Neuronal stem cell (in vitro differentiated cells): ENCODE measurements at regions not wholly inside any gene's neighbourhood (a gene's known extent, or its start where the extent isn't known, plus 50 kb on each side); places are given as distances from the start of the nearest gene placed in this dataset.

Experiments
- DNase-seq: peaks from one replicate; pipeline ENCODE4 v3.0.0-alpha.2; 2013; ENCODE audit warnings: low spot score
- H2AFZ ChIP-seq: one replicate; pipeline ENCODE4 v1.6.1; 2013; ENCODE audit warnings: mild to moderate bottlenecking, low read length, inconsistent platforms
- H2AK5ac ChIP-seq: 2 replicates; pipeline ENCODE4 v1.6.1; 2013; ENCODE audit warnings: low read depth, mild to moderate bottlenecking, inconsistent platforms, low read length, moderate library complexity, mixed read lengths
- H2BK120ac ChIP-seq: 2 replicates; pipeline ENCODE4 v1.6.1; 2013; ENCODE audit warnings: low read depth, mild to moderate bottlenecking, inconsistent platforms, low read length, moderate library complexity, mixed read lengths
- H2BK12ac ChIP-seq: one replicate; pipeline ENCODE4 v1.6.1; 2013; ENCODE audit warnings: low read length, inconsistent platforms
- H2BK15ac ChIP-seq: 2 replicates; pipeline ENCODE4 v1.6.1; 2013; ENCODE audit warnings: mild to moderate bottlenecking, low read length, inconsistent platforms, mixed read lengths
- H2BK5ac ChIP-seq: one replicate; pipeline ENCODE4 v1.6.1; 2013; ENCODE audit warnings: inconsistent platforms, mild to moderate bottlenecking, low read length, moderate library complexity
- H3K14ac ChIP-seq: one replicate; pipeline ENCODE4 v1.6.1; 2013; ENCODE audit warnings: low read length, inconsistent platforms
- H3K18ac ChIP-seq: 2 replicates; pipeline ENCODE4 v1.6.1; 2013; ENCODE audit warnings: low read length, inconsistent platforms
- H3K23ac ChIP-seq: 2 replicates; pipeline ENCODE4 v1.6.1; 2013; ENCODE audit warnings: low read depth, mild to moderate bottlenecking, mixed read lengths, low read length, inconsistent platforms; ENCODE audit not compliant: poor library complexity
- H3K27ac ChIP-seq: replicated peaks from 3 replicates; pipeline ENCODE4 v1.5.1; 2013; ENCODE audit warnings: low read length, inconsistent platforms
- H3K27me3 ChIP-seq, 3 experiments: 2 replicates each; pipeline ENCODE4 v1.6.1; 2013; ENCODE audit warnings: low read length in 3 of 3, mild to moderate bottlenecking in 2 of 3, inconsistent platforms in 1 of 3, low read depth in 1 of 3, mixed read lengths in 1 of 3, moderate library complexity in 1 of 3; ENCODE audit not compliant: control insufficient read depth in 3 of 3, insufficient read depth in 3 of 3
- H3K36me3 ChIP-seq, 2 donors: replicated peaks in 1 of 2; 2 replicates each; pipeline ENCODE4 v1.6.1; 2013; ENCODE audit warnings: low read length in 2 of 2; ENCODE audit not compliant: control insufficient read depth in 2 of 2, insufficient read depth in 2 of 2
- H3K4ac ChIP-seq: 2 replicates; pipeline ENCODE4 v1.6.1; 2013; ENCODE audit warnings: inconsistent platforms, mild to moderate bottlenecking, low read length, moderate library complexity
- H3K4me1 ChIP-seq, 2 donors: 1 replicate in 1 of 2; 2 replicates in 1 of 2; pipeline ENCODE4 v1.6.1; 2013; ENCODE audit warnings: low read length in 2 of 2, low read depth in 1 of 2; ENCODE audit not compliant: control insufficient read depth in 2 of 2, insufficient read depth in 1 of 2
- H3K4me2 ChIP-seq: one replicate; pipeline ENCODE4 v1.6.1; 2013; ENCODE audit warnings: mild to moderate bottlenecking, low read length, inconsistent platforms; ENCODE audit not compliant: insufficient read depth, poor library complexity, severe bottlenecking
- H3K4me3 ChIP-seq, 2 donors: 2 replicates each; pipeline ENCODE4 v1.5.1; 2013; ENCODE audit warnings: low read length in 2 of 2, mild to moderate bottlenecking in 2 of 2, inconsistent platforms in 1 of 2, moderate library complexity in 1 of 2
- H3K79me1 ChIP-seq: one replicate; pipeline ENCODE4 v1.6.1; 2013; ENCODE audit warnings: low read depth, mild to moderate bottlenecking, inconsistent platforms, low read length, moderate library complexity
- H3K9ac ChIP-seq: one replicate; pipeline ENCODE4 v1.6.1; 2013; ENCODE audit warnings: mild to moderate bottlenecking, low read depth, low read length, inconsistent platforms; ENCODE audit not compliant: poor library complexity
- H3K9me3 ChIP-seq, 2 donors: replicated peaks in 1 of 2; 2 replicates each; pipeline versions ENCODE3 to v1.6.1; 2013; ENCODE audit warnings: low read length in 2 of 2, mild to moderate bottlenecking in 2 of 2, inconsistent platforms in 1 of 2, low read depth in 1 of 2, mixed read lengths in 1 of 2, moderate library complexity in 1 of 2; ENCODE audit not compliant: control insufficient read depth in 2 of 2, insufficient read depth in 1 of 2
- H4K8ac ChIP-seq: one replicate; pipeline ENCODE4 v1.6.1; 2013; ENCODE audit warnings: low read depth, mild to moderate bottlenecking, inconsistent platforms, low read length, moderate library complexity
- H4K91ac ChIP-seq: one replicate; pipeline ENCODE4 v1.6.1; 2013; ENCODE audit warnings: low read length, low read depth, mild to moderate bottlenecking, inconsistent platforms; ENCODE audit not compliant: poor library complexity
- WGBS, 2 donors: extraction: QIAGEN DNeasy Blood & Tissue Kit; methylation state at CpG; one replicate each; pipeline ENCODE4 v1.1.7; 2013; ENCODE audit warnings: missing lambda C conversion rate in 2 of 2, mixed read lengths in 1 of 2; ENCODE audit not compliant: insufficient read length in 2 of 2, insufficient replicate concordance in 1 of 2; ENCODE audit errors: extremely low coverage in 2 of 2; 5-methylcytosine and 5-hydroxymethylcytosine counted together

DNA sequence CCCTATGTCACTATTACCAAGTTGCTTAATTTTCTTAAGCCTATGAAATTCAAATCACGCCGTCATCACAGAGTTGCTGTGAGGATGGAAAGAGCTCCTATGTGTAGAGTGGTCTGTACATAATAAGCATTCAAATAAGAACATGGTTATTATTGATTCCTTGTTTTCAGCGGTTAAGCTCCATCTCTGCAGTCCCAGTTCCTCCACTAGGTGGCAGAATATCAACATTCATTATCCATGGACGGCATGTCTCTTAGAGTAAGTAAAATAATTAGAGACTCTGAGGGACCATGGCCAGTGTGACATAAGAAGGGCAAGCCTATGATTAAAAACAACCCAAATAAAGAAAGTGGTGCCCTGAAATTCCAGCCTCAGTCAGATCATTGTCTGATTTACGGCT, 132.5 kb upstream of the NHS start:
- H2BK120ac ChIP-seq, result no peak overlapping the region
- H2BK5ac ChIP-seq, result no peak overlapping the region
- H3K18ac ChIP-seq, result no peak overlapping the region
- H3K27me3 ChIP-seq, result no peaks in the 10 kb centered on the region
- no peak overlapping the region for H2AFZ ChIP-seq
- H3K4me3 ChIP-seq, result no peak overlapping the region
- H2AK5ac ChIP-seq, result no peak overlapping the region
- H3K14ac ChIP-seq, result no peak overlapping the region
- no peak overlapping the region for H3K23ac ChIP-seq
- H3K4ac ChIP-seq, result no peak overlapping the region
- H3K79me1 ChIP-seq, result no peaks in the 10 kb centered on the region
- no peak overlapping the region for H2BK12ac ChIP-seq
- no peak overlapping the region for H2BK15ac ChIP-seq
- H3K9ac ChIP-seq, result no peak overlapping the region
- no peak overlapping the region for H3K27ac ChIP-seq
- WGBS, 2 donors, result no CpG with 5 or more reads among the region's 5 CpGs
- H3K36me3 ChIP-seq, result no peaks in the 10 kb centered on the region
- no peak overlapping the region for H4K91ac ChIP-seq
- no peak overlapping the region for H4K8ac ChIP-seq
- H3K4me2 ChIP-seq, result no peak overlapping the region
- no peaks in the 10 kb centered on the region for H3K4me1 ChIP-seq
- DNase-seq, result peak; percentile 42
- H3K9me3 ChIP-seq, result no peaks in the 10 kb centered on the region

DNA sequence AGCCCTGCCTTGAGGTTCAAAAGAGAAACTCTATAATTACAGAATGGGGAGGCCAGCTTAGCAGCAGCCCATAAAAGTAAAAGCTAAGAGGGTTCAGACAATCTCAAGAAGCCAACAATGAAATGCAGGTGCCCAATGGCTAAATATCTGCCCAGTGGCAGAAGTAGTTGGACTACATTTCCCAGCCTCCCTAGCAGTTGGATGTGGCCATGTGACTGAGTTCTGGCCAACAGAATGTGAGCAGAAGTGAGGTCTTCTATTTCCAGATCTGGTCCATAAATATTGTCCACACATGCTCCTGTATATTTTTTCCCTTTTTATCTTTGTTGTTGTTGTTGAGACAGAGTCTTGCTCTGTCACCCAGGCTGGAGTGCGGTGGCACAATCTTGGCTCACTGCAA, 127.9 kb upstream of the NHS start:
- Histone ChIP-seq H2BK5ac (no peak overlapping the region), H2BK120ac (no peak overlapping the region), H3K9me3 (no peaks in the 10 kb centered on the region), H3K18ac (no peak overlapping the region), H3K14ac (no peak overlapping the region), H2AK5ac (no peak overlapping the region), H3K4me1 (peaks cover 0 to 3% of the 10 kb centered on the region in 2 donors), H2AFZ (no peak overlapping the region), H4K8ac (no peak overlapping the region), H3K23ac (no peak overlapping the region), H3K9ac (no peak overlapping the region), H2BK15ac (no peak overlapping the region), H3K4me3 (no peak overlapping the region), H3K27me3 (no peaks in the 10 kb centered on the region), H3K79me1 (no peaks in the 10 kb centered on the region), H4K91ac (no peak overlapping the region), H2BK12ac (no peak overlapping the region), H3K36me3 (no peaks in the 10 kb centered on the region), H3K27ac (no peak overlapping the region), H3K4ac (no peak overlapping the region), H3K4me2 (no peak overlapping the region)
- DNase-seq, result no peak
- no CpG with 5 or more reads among the region's 1 CpG for WGBS, 2 donors

DNA sequence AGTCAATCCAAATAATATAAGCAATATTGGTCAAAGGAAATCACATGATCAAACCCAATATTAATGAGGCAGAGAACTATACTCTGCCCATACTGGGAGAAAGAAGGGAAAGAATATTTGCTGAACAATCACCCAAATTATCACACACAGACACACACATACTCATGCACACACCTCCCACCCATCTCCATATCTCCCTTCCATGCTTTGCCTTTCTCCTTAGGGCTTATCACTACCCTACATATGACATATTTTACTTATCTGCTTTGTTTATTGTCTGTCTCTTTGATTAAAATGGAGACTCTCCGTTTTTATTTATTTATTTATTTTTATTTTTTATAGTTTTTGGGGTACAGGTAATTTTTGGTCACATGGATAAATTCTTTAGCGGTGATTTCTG, 112.9 kb upstream of the NHS start:
- no CpG with 5 or more reads among the region's 2 CpGs for WGBS, 2 donors
- Histone ChIP-seq H3K4ac (no peak overlapping the region), H4K8ac (no peak overlapping the region), H3K36me3 (no peaks in the 10 kb centered on the region), H3K27ac (no peak overlapping the region), H2BK5ac (no peak overlapping the region), H3K4me2 (no peak overlapping the region), H4K91ac (no peak overlapping the region), H3K4me1 (no peaks in the 10 kb centered on the region), H3K23ac (no peak overlapping the region), H3K14ac (no peak overlapping the region), H3K9ac (no peak overlapping the region), H3K79me1 (no peaks in the 10 kb centered on the region), H2AFZ (no peak overlapping the region), H2BK15ac (no peak overlapping the region), H3K4me3 (no peak overlapping the region), H2BK12ac (no peak overlapping the region), H3K18ac (no peak overlapping the region), H2BK120ac (no peak overlapping the region), H3K9me3 (no peaks in the 10 kb centered on the region), H3K27me3 (peaks cover 0 to under 1% (median 0%) of the 10 kb centered on the region in 3 experiments), H2AK5ac (no peak overlapping the region)
- DNase-seq, result no peak

DNA sequence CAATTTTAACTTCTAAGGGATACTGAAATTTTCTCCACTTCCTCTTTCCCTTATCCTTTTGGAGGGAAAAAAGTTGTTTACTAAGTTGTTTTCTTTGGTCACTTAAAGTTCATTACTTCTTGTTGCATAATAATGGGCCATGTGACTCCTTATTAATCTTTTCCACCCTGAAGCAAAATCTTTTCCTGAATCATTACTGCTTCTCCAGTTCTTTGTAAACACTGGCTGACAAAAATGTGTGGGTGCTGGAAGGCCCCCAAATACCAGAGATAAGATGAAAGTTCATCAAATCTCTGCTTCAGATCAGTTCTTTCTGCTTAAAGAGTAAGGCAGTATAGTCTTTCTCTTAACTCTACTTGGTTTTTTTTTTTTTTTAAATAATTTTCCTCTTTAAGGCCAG, 108.9 kb upstream of the NHS start:
- Histone ChIP-seq H4K8ac (no peak overlapping the region), H3K4me1 (no peaks in the 10 kb centered on the region), H4K91ac (no peak overlapping the region), H3K18ac (no peak overlapping the region), H3K4me3 (no peak overlapping the region), H3K79me1 (no peaks in the 10 kb centered on the region), H3K4me2 (no peak overlapping the region), H3K27ac (no peak overlapping the region), H3K4ac (no peak overlapping the region), H3K9me3 (no peaks in the 10 kb centered on the region), H2BK12ac (no peak overlapping the region), H2AK5ac (no peak overlapping the region), H2BK15ac (no peak overlapping the region), H2AFZ (no peak overlapping the region), H3K36me3 (no peaks in the 10 kb centered on the region), H2BK5ac (no peak overlapping the region), H3K14ac (no peak overlapping the region), H3K27me3 (peaks cover 0 to 16% (median 0%) of the 10 kb centered on the region in 3 experiments), H3K23ac (no peak overlapping the region), H3K9ac (no peak overlapping the region), H2BK120ac (no peak overlapping the region)
- no peak for DNase-seq
